ENCODE measurements at regions not wholly inside any gene's neighbourhood (a gene's known extent, or its start where the extent isn't known, plus 50 kb on each side); places are given as distances from the start of the nearest gene placed in this dataset.

DNA sequence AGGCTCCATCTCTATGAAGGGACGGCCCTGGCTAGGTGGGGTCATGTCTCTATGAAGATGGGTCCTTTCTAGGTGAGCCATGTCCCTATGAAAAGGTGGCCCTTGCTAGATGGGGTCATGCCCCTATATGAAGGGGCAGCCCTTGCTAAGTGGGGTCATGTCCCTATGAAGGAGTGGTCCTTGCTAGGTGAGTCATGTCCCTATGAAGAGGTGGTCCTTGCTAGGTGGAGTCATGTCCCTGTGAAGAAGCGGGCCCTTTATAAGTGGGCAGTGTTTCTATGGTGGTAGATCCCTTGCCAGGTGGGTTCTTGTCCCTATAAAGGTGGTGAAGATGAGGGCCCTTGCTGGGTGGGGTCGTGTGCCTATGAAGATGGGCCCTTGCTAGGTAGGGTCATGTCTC, 283.0 kb upstream of the IRX2 start:
- Histone ChIP-seq H4K20me1 (ENCODE audit: insufficient read depth) (no peaks in the 10 kb centered on the region), H3K27ac (ENCODE audit: low read depth in 2 of 2, low read length in 1 of 2) (no peak overlapping the region), H3F3A (replicated peaks; ENCODE audit: insufficient read depth) (no peaks in the 10 kb centered on the region), H3K27me3 (ENCODE audit: insufficient read depth) (no peaks in the 10 kb centered on the region; the same call in 1 of the 2 replicates), H3K9ac (no peak overlapping the region), H2AFZ (ENCODE audit: low read depth) (no peak overlapping the region), H3K9me3 (no peaks in the 10 kb centered on the region), H3K4me2 (no peak overlapping the region), H3K4me3 (ENCODE audit: low read depth in 2 of 2, low read length in 1 of 2) (no peak overlapping the region), H3K9me2 (no peaks in the 10 kb centered on the region), H3K36me3 (replicated peaks in 1 of 2; ENCODE audit: control insufficient read depth in 1 of 2, insufficient read depth in 2 of 2, low read length in 1 of 2) (no peaks in the 10 kb centered on the region), H3K4me1 (ENCODE audit: control insufficient read depth in 1 of 2, insufficient read depth in 2 of 2, low read depth in 1 of 2, low read length in 1 of 2) (no peaks in the 10 kb centered on the region), H3K79me2 (ENCODE audit: insufficient read depth) (no peaks in the 10 kb centered on the region)
- WGBS (ENCODE audit: low lambda C conversion rate): 0% methylated on average over 3 of the region's 3 CpGs
- POLR2A ChIA-PET: no interaction called here
- DNase-seq: no peak
- TF ChIP-seq, protein P1, sequence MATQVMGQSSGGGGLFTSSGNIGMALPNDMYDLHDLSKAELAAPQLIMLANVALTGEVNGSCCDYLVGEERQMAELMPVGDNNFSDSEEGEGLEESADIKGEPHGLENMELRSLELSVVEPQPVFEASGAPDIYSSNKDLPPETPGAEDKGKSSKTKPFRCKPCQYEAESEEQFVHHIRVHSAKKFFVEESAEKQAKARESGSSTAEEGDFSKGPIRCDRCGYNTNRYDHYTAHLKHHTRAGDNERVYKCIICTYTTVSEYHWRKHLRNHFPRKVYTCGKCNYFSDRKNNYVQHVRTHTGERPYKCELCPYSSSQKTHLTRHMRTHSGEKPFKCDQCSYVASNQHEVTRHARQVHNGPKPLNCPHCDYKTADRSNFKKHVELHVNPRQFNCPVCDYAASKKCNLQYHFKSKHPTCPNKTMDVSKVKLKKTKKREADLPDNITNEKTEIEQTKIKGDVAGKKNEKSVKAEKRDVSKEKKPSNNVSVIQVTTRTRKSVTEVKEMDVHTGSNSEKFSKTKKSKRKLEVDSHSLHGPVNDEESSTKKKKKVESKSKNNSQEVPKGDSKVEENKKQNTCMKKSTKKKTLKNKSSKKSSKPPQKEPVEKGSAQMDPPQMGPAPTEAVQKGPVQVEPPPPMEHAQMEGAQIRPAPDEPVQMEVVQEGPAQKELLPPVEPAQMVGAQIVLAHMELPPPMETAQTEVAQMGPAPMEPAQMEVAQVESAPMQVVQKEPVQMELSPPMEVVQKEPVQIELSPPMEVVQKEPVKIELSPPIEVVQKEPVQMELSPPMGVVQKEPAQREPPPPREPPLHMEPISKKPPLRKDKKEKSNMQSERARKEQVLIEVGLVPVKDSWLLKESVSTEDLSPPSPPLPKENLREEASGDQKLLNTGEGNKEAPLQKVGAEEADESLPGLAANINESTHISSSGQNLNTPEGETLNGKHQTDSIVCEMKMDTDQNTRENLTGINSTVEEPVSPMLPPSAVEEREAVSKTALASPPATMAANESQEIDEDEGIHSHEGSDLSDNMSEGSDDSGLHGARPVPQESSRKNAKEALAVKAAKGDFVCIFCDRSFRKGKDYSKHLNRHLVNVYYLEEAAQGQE (IDR thresholded peaks at IDR 0.05; ENCODE audit: low read depth, low read length): no peak
- TF ChIP-seq SIN3A (IDR thresholded peaks at IDR 0.05; ENCODE audit: borderline replicate concordance, low read depth, low read length): no peak
- TF ChIP-seq GABPA (IDR thresholded peaks at IDR 0.05; ENCODE audit: low read depth): no peak
- TF ChIP-seq EZH2phosphoT487 (IDR thresholded peaks at IDR 0.05; ENCODE audit: borderline replicate concordance, low read depth): no peak
- TF ChIP-seq SMC3 (IDR thresholded peaks at IDR 0.05; ENCODE audit: low read depth, low read length): no peak
- TF ChIP-seq TCF12 (IDR thresholded peaks at IDR 0.05): no peak
- TF ChIP-seq, protein P2, sequence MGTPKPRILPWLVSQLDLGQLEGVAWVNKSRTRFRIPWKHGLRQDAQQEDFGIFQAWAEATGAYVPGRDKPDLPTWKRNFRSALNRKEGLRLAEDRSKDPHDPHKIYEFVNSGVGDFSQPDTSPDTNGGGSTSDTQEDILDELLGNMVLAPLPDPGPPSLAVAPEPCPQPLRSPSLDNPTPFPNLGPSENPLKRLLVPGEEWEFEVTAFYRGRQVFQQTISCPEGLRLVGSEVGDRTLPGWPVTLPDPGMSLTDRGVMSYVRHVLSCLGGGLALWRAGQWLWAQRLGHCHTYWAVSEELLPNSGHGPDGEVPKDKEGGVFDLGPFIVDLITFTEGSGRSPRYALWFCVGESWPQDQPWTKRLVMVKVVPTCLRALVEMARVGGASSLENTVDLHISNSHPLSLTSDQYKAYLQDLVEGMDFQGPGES (IDR thresholded peaks at IDR 0.05; ENCODE audit: low read depth, low read length): no peak
- TF ChIP-seq, protein P3, sequence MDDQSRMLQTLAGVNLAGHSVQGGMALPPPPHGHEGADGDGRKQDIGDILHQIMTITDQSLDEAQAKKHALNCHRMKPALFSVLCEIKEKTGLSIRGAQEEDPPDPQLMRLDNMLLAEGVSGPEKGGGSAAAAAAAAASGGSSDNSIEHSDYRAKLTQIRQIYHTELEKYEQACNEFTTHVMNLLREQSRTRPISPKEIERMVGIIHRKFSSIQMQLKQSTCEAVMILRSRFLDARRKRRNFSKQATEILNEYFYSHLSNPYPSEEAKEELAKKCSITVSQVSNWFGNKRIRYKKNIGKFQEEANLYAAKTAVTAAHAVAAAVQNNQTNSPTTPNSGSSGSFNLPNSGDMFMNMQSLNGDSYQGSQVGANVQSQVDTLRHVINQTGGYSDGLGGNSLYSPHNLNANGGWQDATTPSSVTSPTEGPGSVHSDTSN (IDR thresholded peaks at IDR 0.05): no peak
- TF ChIP-seq GATA2 (CRISPR knock-in tag; IDR thresholded peaks at IDR 0.05): no peak
- TF ChIP-seq YY1 (IDR thresholded peaks at IDR 0.05; ENCODE audit: low read depth): no peak
- TF ChIP-seq, protein P4, sequence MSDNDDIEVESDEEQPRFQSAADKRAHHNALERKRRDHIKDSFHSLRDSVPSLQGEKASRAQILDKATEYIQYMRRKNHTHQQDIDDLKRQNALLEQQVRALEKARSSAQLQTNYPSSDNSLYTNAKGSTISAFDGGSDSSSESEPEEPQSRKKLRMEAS (IDR thresholded peaks at IDR 0.05; ENCODE audit: low read depth): no peak
- TF ChIP-seq EP300 (IDR thresholded peaks at IDR 0.05; ENCODE audit: borderline replicate concordance in 1 of 2, low read depth in 1 of 2, low read length in 1 of 2): no peak
- no peak for TF ChIP-seq FOXJ3 (CRISPR knock-in tag; IDR thresholded peaks at IDR 0.05)
- no peak for TF ChIP-seq FOXM1 (IDR thresholded peaks at IDR 0.05; ENCODE audit: low read depth)
- TF ChIP-seq MXI1 (IDR thresholded peaks at IDR 0.05; ENCODE audit: low read depth, low read length): no peak
- TF ChIP-seq RAD21 (IDR thresholded peaks at IDR 0.05; ENCODE audit: low read length): no peak
- no peak for TF ChIP-seq RCOR1 (IDR thresholded peaks at IDR 0.05; ENCODE audit: low read length)
- TF ChIP-seq CHD2 (IDR thresholded peaks at IDR 0.05; ENCODE audit: low read length, partially characterized antibody): no peak
- TF ChIP-seq NRF1 (IDR thresholded peaks at IDR 0.05; ENCODE audit: low read depth, low read length): no peak
- CTCF ChIA-PET: no interaction called here
